AG09319 (cell line): ENCODE measurements at regions not wholly inside any gene's neighbourhood (a gene's known extent, or its start where the extent isn't known, plus 50 kb on each side); places are given as distances from the start of the nearest gene placed in this dataset.

Experiments
- DNase-seq: peaks from one replicate; pipeline ENCODE4 v3.0.0-alpha.2; 2010; ENCODE audit warnings: low read depth; ENCODE audit errors: extremely low read depth
- TF ChIP-seq, protein P1 (sequence below): IDR thresholded peaks from 2 replicates; pipeline ENCODE4 v1.5.1; 2011; ENCODE audit warnings: low read depth, mild to moderate bottlenecking, inconsistent platforms, low read length, moderate library complexity

DNA sequence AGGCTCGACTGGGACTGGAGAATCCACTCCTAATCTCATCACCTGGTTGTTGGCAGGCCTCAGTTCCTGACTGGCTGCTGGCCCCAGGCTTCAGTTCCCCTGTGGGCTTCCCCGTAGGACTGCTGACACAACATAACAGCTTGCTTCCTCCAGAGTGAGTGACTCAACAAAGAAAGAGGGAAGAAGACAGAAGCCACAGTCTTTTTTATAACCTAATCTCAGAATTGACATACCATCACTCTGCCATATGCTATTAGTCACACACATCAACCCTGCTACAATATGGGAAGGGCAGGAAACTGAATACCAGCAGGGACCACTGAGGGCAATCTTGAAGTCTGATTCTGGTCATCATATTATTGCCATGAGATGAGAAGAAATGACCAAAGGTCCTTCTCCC is 76.8 kb upstream of the SLC14A2 start:
- no peak for DNase-seq
- TF ChIP-seq, protein P1, sequence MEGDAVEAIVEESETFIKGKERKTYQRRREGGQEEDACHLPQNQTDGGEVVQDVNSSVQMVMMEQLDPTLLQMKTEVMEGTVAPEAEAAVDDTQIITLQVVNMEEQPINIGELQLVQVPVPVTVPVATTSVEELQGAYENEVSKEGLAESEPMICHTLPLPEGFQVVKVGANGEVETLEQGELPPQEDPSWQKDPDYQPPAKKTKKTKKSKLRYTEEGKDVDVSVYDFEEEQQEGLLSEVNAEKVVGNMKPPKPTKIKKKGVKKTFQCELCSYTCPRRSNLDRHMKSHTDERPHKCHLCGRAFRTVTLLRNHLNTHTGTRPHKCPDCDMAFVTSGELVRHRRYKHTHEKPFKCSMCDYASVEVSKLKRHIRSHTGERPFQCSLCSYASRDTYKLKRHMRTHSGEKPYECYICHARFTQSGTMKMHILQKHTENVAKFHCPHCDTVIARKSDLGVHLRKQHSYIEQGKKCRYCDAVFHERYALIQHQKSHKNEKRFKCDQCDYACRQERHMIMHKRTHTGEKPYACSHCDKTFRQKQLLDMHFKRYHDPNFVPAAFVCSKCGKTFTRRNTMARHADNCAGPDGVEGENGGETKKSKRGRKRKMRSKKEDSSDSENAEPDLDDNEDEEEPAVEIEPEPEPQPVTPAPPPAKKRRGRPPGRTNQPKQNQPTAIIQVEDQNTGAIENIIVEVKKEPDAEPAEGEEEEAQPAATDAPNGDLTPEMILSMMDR: no peak

DNA sequence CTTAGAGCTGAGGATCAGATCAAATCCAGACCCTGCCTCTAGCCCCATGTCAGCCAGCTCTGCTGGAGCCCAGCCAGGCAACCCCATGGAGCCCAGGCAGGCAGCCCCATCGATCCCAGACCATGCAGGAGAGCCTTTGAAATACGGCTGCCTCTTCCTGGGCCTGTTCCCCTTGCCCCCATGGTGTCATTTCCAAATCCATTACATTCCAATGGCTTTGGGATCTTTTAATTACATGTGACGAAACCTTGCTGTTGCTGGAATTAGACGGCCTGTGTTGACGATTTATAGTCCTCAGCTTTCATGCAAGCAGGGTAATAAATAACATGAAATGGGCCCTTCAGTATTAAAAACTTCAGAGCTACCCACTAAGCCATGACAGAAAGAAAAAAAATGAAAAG is 75.8 kb upstream of the SLC14A2 start:
- TF ChIP-seq, protein P1: no peak
- no peak for DNase-seq

DNA sequence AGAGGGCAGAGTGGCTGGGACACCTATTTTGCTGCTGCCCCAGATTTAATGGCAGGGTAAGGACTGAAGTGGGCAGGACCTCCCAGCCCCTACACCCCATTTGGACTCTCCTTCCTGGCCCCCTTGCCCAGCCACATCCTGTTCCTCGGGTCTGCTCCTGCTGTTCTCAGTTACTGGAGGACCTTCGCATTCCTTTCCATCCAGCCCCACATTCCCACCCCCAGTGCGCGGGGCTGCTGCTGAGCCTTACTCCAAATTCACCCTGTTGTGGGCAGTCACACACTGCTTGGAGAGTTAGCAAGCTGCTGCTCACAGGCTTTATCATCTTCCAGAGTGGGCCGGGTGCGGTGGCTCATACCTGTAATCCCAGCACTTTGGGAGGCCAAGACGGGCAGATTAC is 75.2 kb upstream of the SLC14A2 start:
- no peak for DNase-seq
- TF ChIP-seq, protein P1: no peak

DNA sequence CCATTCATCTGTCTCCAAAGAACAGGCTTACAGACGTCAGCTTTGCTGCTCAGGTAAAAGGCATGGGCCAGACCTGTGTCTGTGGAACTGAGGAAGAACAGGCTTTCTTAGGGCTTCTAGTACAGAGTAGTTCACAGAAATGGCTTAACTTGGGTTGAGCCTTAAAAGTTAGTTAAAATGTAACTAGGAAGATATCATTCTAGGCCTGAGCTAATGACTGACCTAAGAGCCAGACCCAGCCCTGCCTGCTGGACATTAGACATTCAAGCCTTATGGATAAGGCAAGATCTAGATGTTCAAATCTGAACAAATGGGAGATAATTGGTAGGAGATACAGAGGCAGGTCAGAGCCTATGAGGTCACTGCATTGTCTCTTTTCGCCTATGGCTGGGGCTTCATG is 73.9 kb upstream of the SLC14A2 start:
- no peak for DNase-seq
- TF ChIP-seq, protein P1: no peak

DNA sequence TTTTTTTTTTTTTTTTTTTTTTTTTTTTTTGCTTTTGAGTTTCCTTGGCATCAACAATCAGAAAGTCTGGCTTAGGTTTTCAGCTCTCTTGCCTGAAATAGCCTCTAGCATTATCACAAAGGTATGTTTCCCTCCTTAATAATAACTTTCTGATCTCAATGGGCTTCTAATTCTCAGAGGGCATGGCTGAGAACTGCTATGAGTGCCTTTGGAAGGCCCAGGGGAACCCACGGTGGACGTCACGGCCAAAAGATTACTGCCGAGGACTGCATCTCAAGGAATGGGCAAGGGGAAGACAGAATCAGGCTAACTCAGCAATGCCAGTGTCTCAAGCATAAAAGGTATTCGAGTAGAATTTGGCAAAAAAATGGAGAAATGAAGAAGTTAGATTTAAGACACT is 73.2 kb upstream of the SLC14A2 start:
- DNase-seq: no peak
- TF ChIP-seq, protein P1: no peak

DNA sequence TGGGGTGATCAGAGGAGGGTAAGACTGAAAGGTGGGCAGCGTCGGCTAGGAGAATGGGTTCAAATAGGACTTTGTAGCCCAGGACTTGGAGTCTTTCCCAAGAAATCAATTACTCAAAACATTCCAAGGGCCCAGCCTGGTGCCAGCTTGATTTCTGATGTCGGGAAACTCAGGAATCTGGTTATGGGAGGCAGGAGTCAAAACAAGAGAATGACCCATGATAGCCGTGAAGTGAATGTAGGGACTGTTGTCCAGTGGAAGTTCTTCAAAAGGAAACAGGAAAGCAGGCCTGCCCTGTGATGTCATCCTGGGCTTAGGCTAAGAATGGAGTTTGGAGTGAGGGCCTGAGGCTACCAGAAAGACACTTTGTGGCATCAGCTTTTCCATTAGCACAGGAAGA is 67.4 kb upstream of the SLC14A2 start:
- TF ChIP-seq, protein P1: no peak
- no peak for DNase-seq

DNA sequence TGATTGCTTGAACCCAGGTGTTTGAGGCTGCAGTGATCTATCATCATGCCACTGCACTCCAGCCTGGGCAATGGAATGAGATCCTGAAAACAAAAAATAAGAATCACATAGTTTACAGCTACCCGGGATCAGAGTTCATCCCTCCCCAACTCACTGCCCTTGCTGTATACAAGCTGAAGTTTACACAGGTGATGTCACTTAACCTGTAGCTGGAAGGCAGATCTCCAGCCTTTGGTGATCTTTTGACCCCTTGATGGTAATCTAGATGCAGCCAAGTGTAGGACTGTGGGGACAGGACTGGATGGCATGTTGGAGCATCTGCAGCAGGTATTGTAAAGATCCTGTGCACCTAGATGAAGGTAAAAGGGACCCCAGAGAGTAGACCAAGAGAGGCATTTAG is 66.7 kb upstream of the SLC14A2 start:
- TF ChIP-seq, protein P1: no peak
- DNase-seq: no peak
